ENCODE measurements at regions not wholly inside any gene's neighbourhood (a gene's known extent, or its start where the extent isn't known, plus 50 kb on each side); places are given as distances from the start of the nearest gene placed in this dataset.

DNA sequence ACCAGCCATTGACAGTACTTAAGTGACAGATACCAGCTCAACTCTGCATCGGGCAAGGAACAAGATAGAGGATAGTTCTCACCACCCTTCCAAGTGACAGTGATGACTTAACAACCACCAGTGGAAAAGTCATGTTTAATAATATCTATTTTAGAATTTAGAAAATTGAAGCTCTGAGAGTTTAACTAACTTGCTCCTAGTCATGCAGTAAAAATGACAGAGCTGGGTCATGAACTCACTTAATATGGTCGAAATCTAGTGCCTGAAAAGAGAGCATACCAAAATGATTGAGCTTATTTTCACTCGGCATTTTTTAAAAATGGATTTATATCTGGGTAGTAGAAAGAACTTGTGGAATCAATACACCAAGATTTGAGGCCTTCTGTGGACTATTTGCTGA, 367.8 kb upstream of the IGFBP3 start:
- ATAC-seq (ENCODE audit: low read depth), result no peak
- Mint-ChIP-seq H3K27me3 (no peaks in the 10 kb centered on the region), H3K9me3 (ENCODE audit: insufficient read depth) (no peaks in the 10 kb centered on the region), H3K27ac (no peak overlapping the region), H3K4me3 (no peak overlapping the region), H3K4me1 (no peaks in the 10 kb centered on the region)
- Histone ChIP-seq H3K4me1 (ENCODE audit: control insufficient read depth in 2 of 2, insufficient read depth in 2 of 2, low read length in 2 of 2) (no peaks in the 10 kb centered on the region), H3K4me3 (ENCODE audit: control extremely low read depth in 1 of 5, extremely low read depth in 1 of 5, insufficient read depth in 1 of 5, low read depth in 2 of 5, low read length in 4 of 5) (no peak overlapping the region), H3K4me2 (replicated peaks; ENCODE audit: low read depth, low read length, poor library complexity, severe bottlenecking) (no peak overlapping the region), H3K36me3 (replicated peaks in 1 of 2; ENCODE audit: control extremely low read depth in 1 of 2, control insufficient read depth in 1 of 2, extremely low read depth in 1 of 2, insufficient read depth in 2 of 2, low read length in 1 of 2) (no peaks in the 10 kb centered on the region), H3K79me2 (ENCODE audit: control insufficient read depth, insufficient read depth, low read length) (no peaks in the 10 kb centered on the region), H2AFZ (ENCODE audit: insufficient read depth, low read depth, low read length, poor library complexity, severe bottlenecking) (no peak overlapping the region), H4K20me1 (ENCODE audit: control insufficient read depth, insufficient read depth, low read length, poor library complexity, severe bottlenecking) (no peaks in the 10 kb centered on the region), H3K27me3 (replicated peaks in 1 of 4; ENCODE audit: control extremely low read depth in 1 of 4, control insufficient read depth in 3 of 4, insufficient read depth in 4 of 4, low read length in 3 of 4) (peaks cover 0 to 4% (median 0%) of the 10 kb centered on the region in 4 experiments), H3K9me3 (ENCODE audit: control extremely low read depth in 1 of 3, control insufficient read depth in 2 of 3, insufficient read depth in 1 of 3, low read length in 2 of 3) (peaks cover 0 to 4% (median 0%) of the 10 kb centered on the region in 3 donors), H3K27ac (ENCODE audit: low read length in 2 of 2) (no peak overlapping the region), H3K9ac (ENCODE audit: low read length) (no peak overlapping the region)
- 90% methylated on average over 2 of the region's 3 CpGs for WGBS (ENCODE audit: insufficient coverage)
- no peak for TF ChIP-seq EZH2 (IDR thresholded peaks at IDR 0.05; ENCODE audit: borderline replicate concordance, insufficient read depth, low read depth, low read length, poor library complexity, severe bottlenecking)
- TF ChIP-seq, protein P1, sequence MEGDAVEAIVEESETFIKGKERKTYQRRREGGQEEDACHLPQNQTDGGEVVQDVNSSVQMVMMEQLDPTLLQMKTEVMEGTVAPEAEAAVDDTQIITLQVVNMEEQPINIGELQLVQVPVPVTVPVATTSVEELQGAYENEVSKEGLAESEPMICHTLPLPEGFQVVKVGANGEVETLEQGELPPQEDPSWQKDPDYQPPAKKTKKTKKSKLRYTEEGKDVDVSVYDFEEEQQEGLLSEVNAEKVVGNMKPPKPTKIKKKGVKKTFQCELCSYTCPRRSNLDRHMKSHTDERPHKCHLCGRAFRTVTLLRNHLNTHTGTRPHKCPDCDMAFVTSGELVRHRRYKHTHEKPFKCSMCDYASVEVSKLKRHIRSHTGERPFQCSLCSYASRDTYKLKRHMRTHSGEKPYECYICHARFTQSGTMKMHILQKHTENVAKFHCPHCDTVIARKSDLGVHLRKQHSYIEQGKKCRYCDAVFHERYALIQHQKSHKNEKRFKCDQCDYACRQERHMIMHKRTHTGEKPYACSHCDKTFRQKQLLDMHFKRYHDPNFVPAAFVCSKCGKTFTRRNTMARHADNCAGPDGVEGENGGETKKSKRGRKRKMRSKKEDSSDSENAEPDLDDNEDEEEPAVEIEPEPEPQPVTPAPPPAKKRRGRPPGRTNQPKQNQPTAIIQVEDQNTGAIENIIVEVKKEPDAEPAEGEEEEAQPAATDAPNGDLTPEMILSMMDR (IDR thresholded peaks at IDR 0.05), result no peak
- no peak for DNase-seq
- CTCF ChIA-PET, result no interaction called here
- POLR2A ChIA-PET, result no interaction called here
- intact Hi-C loops (cut with micrococcal nuclease), result no loop called here

DNA sequence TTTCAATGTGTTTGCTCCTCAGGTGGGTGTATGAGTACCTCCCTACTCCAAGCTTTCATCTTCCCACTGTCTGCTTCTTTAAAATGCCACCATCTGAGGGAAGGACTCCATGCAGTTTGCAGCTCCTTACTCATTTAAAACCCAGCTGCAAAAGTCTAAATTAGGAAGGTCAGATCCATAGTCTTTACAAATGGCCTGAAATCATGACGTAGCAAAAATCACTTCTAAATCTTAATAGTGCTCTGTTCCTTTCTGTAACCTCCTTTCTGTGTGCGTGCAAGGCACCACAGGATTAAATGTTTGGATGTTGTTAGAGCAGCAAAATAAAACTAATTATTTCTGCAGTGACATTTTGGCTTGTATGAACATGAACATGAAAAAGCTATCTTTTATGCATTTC, 366.9 kb upstream of the IGFBP3 start:
- no peak overlapping the region for H3K27ac Mint-ChIP-seq

More for the DNA sequence above, 366.9 kb upstream of the IGFBP3 start:
- Mint-ChIP-seq H3K9me3 (ENCODE audit: insufficient read depth) (no peaks in the 10 kb centered on the region), H3K27me3 (no peaks in the 10 kb centered on the region), H3K4me3 (no peak overlapping the region), H3K4me1 (no peaks in the 10 kb centered on the region)
- Histone ChIP-seq H3K4me2 (replicated peaks; ENCODE audit: low read depth, low read length, poor library complexity, severe bottlenecking) (no peak overlapping the region), H3K27me3 (replicated peaks in 1 of 4; ENCODE audit: control extremely low read depth in 1 of 4, control insufficient read depth in 3 of 4, insufficient read depth in 4 of 4, low read length in 3 of 4) (peaks cover 0 to 4% (median 0%) of the 10 kb centered on the region in 4 experiments), H3K4me3 (ENCODE audit: control extremely low read depth in 1 of 5, extremely low read depth in 1 of 5, insufficient read depth in 1 of 5, low read depth in 2 of 5, low read length in 4 of 5) (no peak overlapping the region), H4K20me1 (ENCODE audit: control insufficient read depth, insufficient read depth, low read length, poor library complexity, severe bottlenecking) (no peaks in the 10 kb centered on the region), H2AFZ (ENCODE audit: insufficient read depth, low read depth, low read length, poor library complexity, severe bottlenecking) (no peak overlapping the region), H3K27ac (ENCODE audit: low read length in 2 of 2) (no peak overlapping the region), H3K36me3 (replicated peaks in 1 of 2; ENCODE audit: control extremely low read depth in 1 of 2, control insufficient read depth in 1 of 2, extremely low read depth in 1 of 2, insufficient read depth in 2 of 2, low read length in 1 of 2) (no peaks in the 10 kb centered on the region), H3K79me2 (ENCODE audit: control insufficient read depth, insufficient read depth, low read length) (no peaks in the 10 kb centered on the region), H3K9ac (ENCODE audit: low read length) (no peak overlapping the region), H3K9me3 (ENCODE audit: control extremely low read depth in 1 of 3, control insufficient read depth in 2 of 3, insufficient read depth in 1 of 3, low read length in 2 of 3) (peaks cover 0 to 4% (median 0%) of the 10 kb centered on the region in 3 donors), H3K4me1 (ENCODE audit: control insufficient read depth in 2 of 2, insufficient read depth in 2 of 2, low read length in 2 of 2) (no peaks in the 10 kb centered on the region)
- intact Hi-C loops (cut with micrococcal nuclease), result no loop called here
- DNase-seq, result no peak
- WGBS (ENCODE audit: insufficient coverage), result no CpG with 5 or more reads among the region's 2 CpGs
- ChIA-PET CTCF (no interaction called here), POLR2A (no interaction called here)
- TF ChIP-seq, protein P1 (IDR thresholded peaks at IDR 0.05), result no peak
- no peak for TF ChIP-seq EZH2 (IDR thresholded peaks at IDR 0.05; ENCODE audit: borderline replicate concordance, insufficient read depth, low read depth, low read length, poor library complexity, severe bottlenecking)
- ATAC-seq (ENCODE audit: low read depth), result no peak
